HUDEP-2 (cell line): ENCODE measurements at regions not wholly inside any gene's neighbourhood (a gene's known extent, or its start where the extent isn't known, plus 50 kb on each side); places are given as distances from the start of the nearest gene placed in this dataset.

ENCODE experiments used
- DNase-seq, 76 experiments: peaks; one replicate each; lab custom pipeline; 2025; ENCODE audit not compliant: unreplicated experiment in 76 of 76; lab: John Stamatoyannopoulos, UW

- DNase-seq = no peak
These were observed 50.5 kb upstream of the LRRC1 start for GRCh38 chr6:53744321-53744720.

GRCh38 chr6:53741034-53741823 is 53.6 kb upstream of the LRRC1 start:
- no peak for DNase-seq

- no peak for DNase-seq
These were observed 57.1 kb upstream of the LRRC1 start for GRCh38 chr6:53737746-53738145.

GRCh38 chr6:53735896-53736295 is 58.9 kb upstream of the LRRC1 start:
- no peak for DNase-seq

GRCh38 chr6:53734473-53735299 is 60.1 kb upstream of the LRRC1 start:
- peak in 12 of 76 experiments; percentile 4 to 34 (median 16) for DNase-seq

GRCh38 chr6:53731866-53732636 is 62.8 kb upstream of the LRRC1 start:
- no peak for DNase-seq

- DNase-seq = no peak
These were observed 64.0 kb upstream of the LRRC1 start for GRCh38 chr6:53730767-53731166.

GRCh38 chr6:53728570-53729194 is 63.1 kb upstream of the KLHL31 start:
- DNase-seq = peak in 37 of 76 experiments; percentile 4 to 60 (median 27)

GRCh38 chr6:53727748-53728147 is 62.2 kb upstream of the KLHL31 start:
- no peak for DNase-seq

- DNase-seq = peak in 65 of 76 experiments; percentile 12 to 84 (median 54)
These were observed 60.4 kb upstream of the KLHL31 start for GRCh38 chr6:53725791-53726575.

GRCh38 chr6:53724501-53724900 is 58.9 kb upstream of the KLHL31 start:
- no peak for DNase-seq

GRCh38 chr6:53723331-53723730 is 57.8 kb upstream of the KLHL31 start:
- no peak for DNase-seq

GRCh38 chr6:53721766-53722165 is 56.2 kb upstream of the KLHL31 start:
- DNase-seq = no peak

- peak in 40 of 76 experiments; percentile 5 to 84 (median 42) for DNase-seq
These were observed 53.3 kb upstream of the KLHL31 start for GRCh38 chr6:53718597-53719460.

- peak in 5 of 76 experiments; percentile 8 to 42 (median 11) for DNase-seq
These were observed 52.0 kb upstream of the KLHL31 start for GRCh38 chr6:53717566-53717965.

GRCh38 chr6:53715434-53715833 is 49.9 kb upstream of the KLHL31 start:
- DNase-seq = no peak
